ENCODE measurements at regions not wholly inside any gene's neighbourhood (a gene's known extent, or its start where the extent isn't known, plus 50 kb on each side); places are given as distances from the start of the nearest gene placed in this dataset.

DNA sequence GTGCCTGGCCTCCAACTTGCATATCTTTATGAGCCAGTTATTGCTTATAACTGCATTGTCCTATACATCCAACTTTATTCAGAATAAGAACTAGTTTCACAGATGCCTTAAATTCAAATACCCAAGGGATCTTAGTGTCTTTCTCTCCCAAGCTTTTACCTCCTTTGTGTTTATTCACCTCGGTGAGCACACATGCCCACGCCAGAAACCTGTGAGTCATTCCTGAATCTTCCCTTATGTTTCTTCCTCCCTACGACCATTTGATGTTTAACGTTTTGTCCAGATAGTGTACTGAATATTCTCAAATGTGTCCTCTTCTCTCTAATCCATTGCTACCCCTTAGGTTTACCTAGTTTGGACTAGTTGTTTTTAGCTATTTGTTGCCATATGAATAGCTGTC lies 55.5 kb upstream of the MEGF10 start:
- H3K4me1 ChIP-seq (ENCODE audit: control insufficient read depth, insufficient read depth, low read length), result no peaks in the 10 kb centered on the region
- H3K4me3 ChIP-seq (ENCODE audit: low read depth, low read length), result no peak overlapping the region
- no peaks in the 10 kb centered on the region for H3K9me3 ChIP-seq (ENCODE audit: control insufficient read depth, insufficient read depth, low read depth, low read length)
- no peak for TF ChIP-seq BCL11A (tag by site-specific recombination; IDR thresholded peaks at IDR 0.05; ENCODE audit: low read depth)
- TF ChIP-seq, protein P1, sequence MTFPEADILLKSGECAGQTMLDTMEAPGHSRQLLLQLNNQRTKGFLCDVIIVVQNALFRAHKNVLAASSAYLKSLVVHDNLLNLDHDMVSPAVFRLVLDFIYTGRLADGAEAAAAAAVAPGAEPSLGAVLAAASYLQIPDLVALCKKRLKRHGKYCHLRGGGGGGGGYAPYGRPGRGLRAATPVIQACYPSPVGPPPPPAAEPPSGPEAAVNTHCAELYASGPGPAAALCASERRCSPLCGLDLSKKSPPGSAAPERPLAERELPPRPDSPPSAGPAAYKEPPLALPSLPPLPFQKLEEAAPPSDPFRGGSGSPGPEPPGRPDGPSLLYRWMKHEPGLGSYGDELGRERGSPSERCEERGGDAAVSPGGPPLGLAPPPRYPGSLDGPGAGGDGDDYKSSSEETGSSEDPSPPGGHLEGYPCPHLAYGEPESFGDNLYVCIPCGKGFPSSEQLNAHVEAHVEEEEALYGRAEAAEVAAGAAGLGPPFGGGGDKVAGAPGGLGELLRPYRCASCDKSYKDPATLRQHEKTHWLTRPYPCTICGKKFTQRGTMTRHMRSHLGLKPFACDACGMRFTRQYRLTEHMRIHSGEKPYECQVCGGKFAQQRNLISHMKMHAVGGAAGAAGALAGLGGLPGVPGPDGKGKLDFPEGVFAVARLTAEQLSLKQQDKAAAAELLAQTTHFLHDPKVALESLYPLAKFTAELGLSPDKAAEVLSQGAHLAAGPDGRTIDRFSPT (tag by site-specific recombination; IDR thresholded peaks at IDR 0.05), result no peak
- TF ChIP-seq ZNF184 (tag by site-specific recombination; IDR thresholded peaks at IDR 0.05), result no peak
- TF ChIP-seq ZNF433 (tag by site-specific recombination; IDR thresholded peaks at IDR 0.05; ENCODE audit: low read depth), result no peak
- no peak for TF ChIP-seq ZNF791 (tag by site-specific recombination; IDR thresholded peaks at IDR 0.05)
- no peak for TF ChIP-seq ZNF660 (tag by site-specific recombination; IDR thresholded peaks at IDR 0.05)
- no peak for TF ChIP-seq IKZF3 (tag by site-specific recombination; IDR thresholded peaks at IDR 0.05)
- TF ChIP-seq, protein P2, sequence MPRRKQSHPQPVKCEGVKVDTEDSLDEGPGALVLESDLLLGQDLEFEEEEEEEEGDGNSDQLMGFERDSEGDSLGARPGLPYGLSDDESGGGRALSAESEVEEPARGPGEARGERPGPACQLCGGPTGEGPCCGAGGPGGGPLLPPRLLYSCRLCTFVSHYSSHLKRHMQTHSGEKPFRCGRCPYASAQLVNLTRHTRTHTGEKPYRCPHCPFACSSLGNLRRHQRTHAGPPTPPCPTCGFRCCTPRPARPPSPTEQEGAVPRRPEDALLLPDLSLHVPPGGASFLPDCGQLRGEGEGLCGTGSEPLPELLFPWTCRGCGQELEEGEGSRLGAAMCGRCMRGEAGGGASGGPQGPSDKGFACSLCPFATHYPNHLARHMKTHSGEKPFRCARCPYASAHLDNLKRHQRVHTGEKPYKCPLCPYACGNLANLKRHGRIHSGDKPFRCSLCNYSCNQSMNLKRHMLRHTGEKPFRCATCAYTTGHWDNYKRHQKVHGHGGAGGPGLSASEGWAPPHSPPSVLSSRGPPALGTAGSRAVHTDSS (tag by site-specific recombination; IDR thresholded peaks at IDR 0.05), result no peak
- TF ChIP-seq, protein P3, sequence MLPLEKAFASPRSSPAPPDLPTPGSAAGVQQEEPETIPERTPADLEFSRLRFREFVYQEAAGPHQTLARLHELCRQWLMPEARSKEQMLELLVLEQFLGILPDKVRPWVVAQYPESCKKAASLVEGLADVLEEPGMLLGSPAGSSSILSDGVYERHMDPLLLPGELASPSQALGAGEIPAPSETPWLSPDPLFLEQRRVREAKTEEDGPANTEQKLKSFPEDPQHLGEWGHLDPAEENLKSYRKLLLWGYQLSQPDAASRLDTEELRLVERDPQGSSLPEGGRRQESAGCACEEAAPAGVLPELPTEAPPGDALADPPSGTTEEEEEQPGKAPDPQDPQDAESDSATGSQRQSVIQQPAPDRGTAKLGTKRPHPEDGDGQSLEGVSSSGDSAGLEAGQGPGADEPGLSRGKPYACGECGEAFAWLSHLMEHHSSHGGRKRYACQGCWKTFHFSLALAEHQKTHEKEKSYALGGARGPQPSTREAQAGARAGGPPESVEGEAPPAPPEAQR (tag by site-specific recombination; IDR thresholded peaks at IDR 0.05), result no peak
- TF ChIP-seq ZNF37A (tag by site-specific recombination; IDR thresholded peaks at IDR 0.05), result no peak
- TF ChIP-seq, protein P4, sequence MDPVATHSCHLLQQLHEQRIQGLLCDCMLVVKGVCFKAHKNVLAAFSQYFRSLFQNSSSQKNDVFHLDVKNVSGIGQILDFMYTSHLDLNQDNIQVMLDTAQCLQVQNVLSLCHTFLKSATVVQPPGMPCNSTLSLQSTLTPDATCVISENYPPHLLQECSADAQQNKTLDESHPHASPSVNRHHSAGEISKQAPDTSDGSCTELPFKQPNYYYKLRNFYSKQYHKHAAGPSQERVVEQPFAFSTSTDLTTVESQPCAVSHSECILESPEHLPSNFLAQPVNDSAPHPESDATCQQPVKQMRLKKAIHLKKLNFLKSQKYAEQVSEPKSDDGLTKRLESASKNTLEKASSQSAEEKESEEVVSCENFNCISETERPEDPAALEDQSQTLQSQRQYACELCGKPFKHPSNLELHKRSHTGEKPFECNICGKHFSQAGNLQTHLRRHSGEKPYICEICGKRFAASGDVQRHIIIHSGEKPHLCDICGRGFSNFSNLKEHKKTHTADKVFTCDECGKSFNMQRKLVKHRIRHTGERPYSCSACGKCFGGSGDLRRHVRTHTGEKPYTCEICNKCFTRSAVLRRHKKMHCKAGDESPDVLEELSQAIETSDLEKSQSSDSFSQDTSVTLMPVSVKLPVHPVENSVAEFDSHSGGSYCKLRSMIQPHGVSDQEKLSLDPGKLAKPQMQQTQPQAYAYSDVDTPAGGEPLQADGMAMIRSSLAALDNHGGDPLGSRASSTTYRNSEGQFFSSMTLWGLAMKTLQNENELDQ (tag by site-specific recombination; IDR thresholded peaks at IDR 0.05; ENCODE audit: low read depth), result no peak
- TF ChIP-seq ZBTB17 (tag by site-specific recombination; IDR thresholded peaks at IDR 0.05), result no peak
- no peak for TF ChIP-seq ZNF404 (tag by site-specific recombination; IDR thresholded peaks at IDR 0.05)
- no peak for TF ChIP-seq RBAK (tag by site-specific recombination; IDR thresholded peaks at IDR 0.05)
- ChIA-PET POLR2A (no interaction called here), CTCF (no interaction called here)
- H3K27ac ChIP-seq (ENCODE audit: extremely low read depth, low read depth, low read length), result no peak overlapping the region
- H3K36me3 ChIP-seq (ENCODE audit: control insufficient read depth in 2 of 2, insufficient read depth in 1 of 2, low read length in 2 of 2), result no peaks in the 10 kb centered on the region

DNA sequence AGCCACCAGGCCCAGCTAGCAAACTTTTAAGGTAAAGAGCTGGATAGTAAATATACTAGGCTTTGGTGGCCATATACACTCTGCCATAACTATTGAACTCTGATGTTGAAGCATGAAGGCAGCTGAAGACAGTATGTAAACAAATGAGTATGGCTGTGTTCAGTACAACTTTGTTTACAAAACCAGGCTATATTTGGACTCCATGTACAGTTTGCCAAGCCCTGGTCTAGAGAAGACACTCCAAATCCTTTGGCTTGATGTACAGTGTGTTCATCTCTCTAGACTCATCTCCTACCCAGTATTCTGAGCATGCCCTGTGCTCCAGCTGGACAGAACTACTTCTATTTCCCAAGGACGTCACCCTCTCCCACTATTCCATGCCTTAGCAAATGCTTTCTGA lies 54.3 kb upstream of the MEGF10 start:
- Histone ChIP-seq H3K4me3 (ENCODE audit: low read depth, low read length) (no peak overlapping the region), H3K27ac (ENCODE audit: extremely low read depth, low read depth, low read length) (no peak overlapping the region), H3K36me3 (ENCODE audit: control insufficient read depth in 2 of 2, insufficient read depth in 1 of 2, low read length in 2 of 2) (no peaks in the 10 kb centered on the region), H3K9me3 (ENCODE audit: control insufficient read depth, insufficient read depth, low read depth, low read length) (no peaks in the 10 kb centered on the region), H3K4me1 (ENCODE audit: control insufficient read depth, insufficient read depth, low read length) (no peaks in the 10 kb centered on the region)
- ChIA-PET POLR2A (interaction anchor here (0.6 kb wide), 1 partner anchor 205 kb away, joined by 10 read pairs; no protein-coding TSS in a partner anchor), CTCF (interaction anchor here (0.6 kb wide), 1 partner anchor 134 kb away, joined by 3 read pairs; no protein-coding TSS in a partner anchor)
- TF ChIP-seq ZNF555 (tag by site-specific recombination; conservative IDR thresholded peaks at IDR 0.05) (no peak), ZNF155 (tag by site-specific recombination; IDR thresholded peaks at IDR 0.05) (no peak), GFI1B (tag by site-specific recombination; IDR thresholded peaks at IDR 0.05) (no peak), BCL11B (tag by site-specific recombination; IDR thresholded peaks at IDR 0.05; ENCODE audit: low read depth) (no peak)
- TF ChIP-seq, protein P5, sequence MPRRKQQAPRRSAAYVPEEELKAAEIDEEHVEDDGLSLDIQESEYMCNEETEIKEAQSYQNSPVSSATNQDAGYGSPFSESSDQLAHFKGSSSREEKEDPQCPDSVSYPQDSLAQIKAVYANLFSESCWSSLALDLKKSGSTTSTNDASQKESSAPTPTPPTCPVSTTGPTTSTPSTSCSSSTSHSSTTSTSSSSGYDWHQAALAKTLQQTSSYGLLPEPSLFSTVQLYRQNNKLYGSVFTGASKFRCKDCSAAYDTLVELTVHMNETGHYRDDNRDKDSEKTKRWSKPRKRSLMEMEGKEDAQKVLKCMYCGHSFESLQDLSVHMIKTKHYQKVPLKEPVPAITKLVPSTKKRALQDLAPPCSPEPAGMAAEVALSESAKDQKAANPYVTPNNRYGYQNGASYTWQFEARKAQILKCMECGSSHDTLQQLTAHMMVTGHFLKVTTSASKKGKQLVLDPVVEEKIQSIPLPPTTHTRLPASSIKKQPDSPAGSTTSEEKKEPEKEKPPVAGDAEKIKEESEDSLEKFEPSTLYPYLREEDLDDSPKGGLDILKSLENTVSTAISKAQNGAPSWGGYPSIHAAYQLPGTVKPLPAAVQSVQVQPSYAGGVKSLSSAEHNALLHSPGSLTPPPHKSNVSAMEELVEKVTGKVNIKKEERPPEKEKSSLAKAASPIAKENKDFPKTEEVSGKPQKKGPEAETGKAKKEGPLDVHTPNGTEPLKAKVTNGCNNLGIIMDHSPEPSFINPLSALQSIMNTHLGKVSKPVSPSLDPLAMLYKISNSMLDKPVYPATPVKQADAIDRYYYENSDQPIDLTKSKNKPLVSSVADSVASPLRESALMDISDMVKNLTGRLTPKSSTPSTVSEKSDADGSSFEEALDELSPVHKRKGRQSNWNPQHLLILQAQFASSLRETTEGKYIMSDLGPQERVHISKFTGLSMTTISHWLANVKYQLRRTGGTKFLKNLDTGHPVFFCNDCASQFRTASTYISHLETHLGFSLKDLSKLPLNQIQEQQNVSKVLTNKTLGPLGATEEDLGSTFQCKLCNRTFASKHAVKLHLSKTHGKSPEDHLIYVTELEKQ (tag by site-specific recombination; IDR thresholded peaks at IDR 0.05; ENCODE audit: borderline replicate concordance), result no peak
- TF ChIP-seq, protein P6, sequence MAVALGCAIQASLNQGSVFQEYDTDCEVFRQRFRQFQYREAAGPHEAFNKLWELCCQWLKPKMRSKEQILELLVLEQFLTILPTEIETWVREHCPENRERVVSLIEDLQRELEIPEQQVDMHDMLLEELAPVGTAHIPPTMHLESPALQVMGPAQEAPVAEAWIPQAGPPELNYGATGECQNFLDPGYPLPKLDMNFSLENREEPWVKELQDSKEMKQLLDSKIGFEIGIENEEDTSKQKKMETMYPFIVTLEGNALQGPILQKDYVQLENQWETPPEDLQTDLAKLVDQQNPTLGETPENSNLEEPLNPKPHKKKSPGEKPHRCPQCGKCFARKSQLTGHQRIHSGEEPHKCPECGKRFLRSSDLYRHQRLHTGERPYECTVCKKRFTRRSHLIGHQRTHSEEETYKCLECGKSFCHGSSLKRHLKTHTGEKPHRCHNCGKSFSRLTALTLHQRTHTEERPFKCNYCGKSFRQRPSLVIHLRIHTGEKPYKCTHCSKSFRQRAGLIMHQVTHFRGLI (tag by site-specific recombination; IDR thresholded peaks at IDR 0.05), result no peak
- TF ChIP-seq, protein P7, sequence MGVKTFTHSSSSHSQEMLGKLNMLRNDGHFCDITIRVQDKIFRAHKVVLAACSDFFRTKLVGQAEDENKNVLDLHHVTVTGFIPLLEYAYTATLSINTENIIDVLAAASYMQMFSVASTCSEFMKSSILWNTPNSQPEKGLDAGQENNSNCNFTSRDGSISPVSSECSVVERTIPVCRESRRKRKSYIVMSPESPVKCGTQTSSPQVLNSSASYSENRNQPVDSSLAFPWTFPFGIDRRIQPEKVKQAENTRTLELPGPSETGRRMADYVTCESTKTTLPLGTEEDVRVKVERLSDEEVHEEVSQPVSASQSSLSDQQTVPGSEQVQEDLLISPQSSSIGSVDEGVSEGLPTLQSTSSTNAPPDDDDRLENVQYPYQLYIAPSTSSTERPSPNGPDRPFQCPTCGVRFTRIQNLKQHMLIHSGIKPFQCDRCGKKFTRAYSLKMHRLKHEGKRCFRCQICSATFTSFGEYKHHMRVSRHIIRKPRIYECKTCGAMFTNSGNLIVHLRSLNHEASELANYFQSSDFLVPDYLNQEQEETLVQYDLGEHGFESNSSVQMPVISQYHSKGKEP (tag by site-specific recombination; IDR thresholded peaks at IDR 0.05), result no peak

All from HEK293 (cell line).